ENCODE measurements at regions not wholly inside any gene's neighbourhood (a gene's known extent, or its start where the extent isn't known, plus 50 kb on each side); places are given as distances from the start of the nearest gene placed in this dataset.

- DNase-seq, result no peak
These were observed 101.4 kb upstream of the GOLIM4 start for GRCh38 chr3:168197162-168197561.

GRCh38 chr3:168191856-168192255 is 96.1 kb upstream of the GOLIM4 start:
- no peak for DNase-seq

- no peak for DNase-seq
These were observed 91.5 kb upstream of the GOLIM4 start for GRCh38 chr3:168187233-168187632.

- no peak for DNase-seq
These were observed 90.7 kb upstream of the GOLIM4 start for GRCh38 chr3:168186293-168186983.

DNA sequence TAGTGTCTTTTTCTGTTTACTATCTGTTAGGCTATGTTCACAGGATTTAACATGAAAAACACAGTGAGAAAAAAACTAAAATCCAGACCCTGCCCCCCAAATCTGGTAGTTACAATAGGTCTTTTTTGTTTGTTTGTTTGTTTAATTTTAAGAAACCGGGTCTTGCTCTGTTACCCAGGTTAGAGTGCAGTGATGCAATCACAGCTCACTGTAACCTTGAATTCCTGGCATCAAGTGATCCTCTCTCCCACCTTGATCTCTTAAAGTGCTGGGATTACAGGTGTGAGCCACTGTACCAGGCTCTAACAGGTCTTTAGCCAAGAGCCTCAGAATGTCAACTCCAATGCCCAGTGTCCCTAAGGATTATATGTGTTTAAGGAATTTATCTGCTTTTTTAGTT is 88.0 kb upstream of the GOLIM4 start:
- no peak for DNase-seq

GRCh38 chr3:168168743-168169142 is 73.0 kb upstream of the GOLIM4 start:
- DNase-seq, result no peak

- no peak for DNase-seq
These were observed 69.9 kb upstream of the GOLIM4 start for GRCh38 chr3:168165390-168166269.

DNA sequence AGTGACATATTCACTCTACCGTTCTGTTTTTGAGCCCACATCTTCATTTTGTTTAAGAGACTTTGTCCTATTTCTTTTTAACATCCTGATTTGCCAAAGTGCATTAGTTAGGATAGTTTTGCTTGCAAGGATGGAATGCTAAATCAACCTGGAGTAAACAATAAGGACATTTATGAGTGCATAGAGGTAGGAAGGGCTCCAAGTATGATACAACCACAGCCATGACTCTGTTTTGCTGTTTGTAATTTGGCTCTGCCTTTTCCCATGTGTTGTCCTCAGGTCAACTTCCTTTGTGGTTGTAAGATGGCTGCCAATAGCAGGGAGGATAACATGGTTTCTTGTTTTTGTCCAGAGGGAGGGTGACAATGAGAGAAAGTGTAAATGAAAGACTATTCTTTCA is 66.4 kb upstream of the GOLIM4 start:
- no peak for DNase-seq

DNA sequence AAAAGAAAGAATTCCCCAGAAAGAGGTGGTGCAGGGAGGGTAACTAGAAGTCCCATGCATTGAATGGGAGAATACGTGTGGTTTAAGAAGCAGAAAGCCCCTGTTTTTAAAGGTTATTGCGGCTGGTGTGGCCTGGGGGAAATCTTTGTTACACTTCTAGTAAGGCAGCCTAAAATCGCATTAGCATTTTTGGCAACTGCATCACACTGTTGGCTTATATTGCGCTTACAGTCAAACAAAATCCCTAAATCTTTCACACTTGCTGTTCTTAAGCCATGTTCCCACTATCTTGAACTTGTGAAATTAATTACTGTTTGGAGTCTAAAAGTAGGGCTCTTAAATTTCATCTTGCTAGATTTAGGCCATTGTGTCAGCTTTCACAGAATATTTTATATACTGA is 66.0 kb upstream of the GOLIM4 start:
- no peak for DNase-seq

GRCh38 chr3:168157903-168158302 is 62.2 kb upstream of the GOLIM4 start:
- DNase-seq, result no peak

- no peak for DNase-seq
These were observed 61.5 kb upstream of the GOLIM4 start for GRCh38 chr3:168157099-168157700.

DNA sequence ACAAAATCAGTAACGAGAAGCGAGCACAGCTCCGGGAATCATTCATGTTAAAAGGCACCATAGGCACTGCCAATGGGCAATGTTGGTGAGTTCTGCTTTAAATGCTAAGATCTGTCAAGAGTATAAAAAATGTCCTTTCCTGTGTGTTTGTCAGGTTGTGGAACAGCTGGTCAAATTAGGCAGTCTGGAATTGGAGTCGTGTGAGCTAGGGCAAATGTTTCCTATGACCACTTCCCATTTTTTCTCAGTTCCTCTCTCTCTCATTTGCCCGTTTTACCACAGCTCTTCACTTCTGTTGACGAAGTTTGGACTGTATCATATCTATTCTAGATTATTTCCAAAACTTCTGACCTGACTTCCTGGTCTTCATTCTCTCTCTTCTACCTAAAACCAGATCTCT is 60.8 kb upstream of the GOLIM4 start:
- DNase-seq, result no peak

GRCh38 chr3:168155303-168155702 is 59.6 kb upstream of the GOLIM4 start:
- no peak for DNase-seq

GRCh38 chr3:168154089-168154488 is 58.4 kb upstream of the GOLIM4 start:
- DNase-seq, result no peak

- DNase-seq, result no peak
These were observed 56.4 kb upstream of the GOLIM4 start for GRCh38 chr3:168152149-168152548.
